H9 (cell line): ENCODE measurements at regions not wholly inside any gene's neighbourhood (a gene's known extent, or its start where the extent isn't known, plus 50 kb on each side); places are given as distances from the start of the nearest gene placed in this dataset.

Experiments used
- DNase-seq: peaks from one replicate; pipeline ENCODE4 v3.0.0-alpha.2; 2017
- H2AFZ ChIP-seq: one replicate; pipeline ENCODE4 v1.6.1; 2013; ENCODE audit warnings: mild to moderate bottlenecking, low read length, control low read depth, moderate library complexity
- H2AK5ac ChIP-seq: 2 replicates; pipeline ENCODE4 v1.6.1; 2013; ENCODE audit warnings: low read length, control low read depth, mixed read lengths; ENCODE audit not compliant: insufficient read length
- H2BK120ac ChIP-seq: one replicate; pipeline ENCODE4 v1.6.1; 2013; ENCODE audit warnings: low read depth, mild to moderate bottlenecking, low read length, control low read depth, inconsistent platforms; ENCODE audit not compliant: poor library complexity, severe bottlenecking
- H2BK12ac ChIP-seq: 2 replicates; pipeline ENCODE4 v1.6.1; 2013; ENCODE audit warnings: low read length, control low read depth, mixed read lengths, low read depth; ENCODE audit not compliant: insufficient read length
- H2BK15ac ChIP-seq: 2 replicates; pipeline ENCODE4 v1.6.1; 2013; ENCODE audit warnings: low read depth, low read length, control low read depth
- H2BK20ac ChIP-seq: one replicate; pipeline ENCODE4 v1.6.1; 2013; ENCODE audit warnings: low read depth, mild to moderate bottlenecking, low read length, control low read depth, inconsistent platforms; ENCODE audit not compliant: poor library complexity, severe bottlenecking
- H2BK5ac ChIP-seq: 2 replicates; pipeline ENCODE4 v1.6.1; 2013; ENCODE audit warnings: low read length, control low read depth, mixed read lengths; ENCODE audit not compliant: insufficient read length
- H3K14ac ChIP-seq: 2 replicates; pipeline ENCODE4 v1.6.1; 2013; ENCODE audit warnings: low read length, control low read depth; ENCODE audit not compliant: insufficient read depth
- H3K18ac ChIP-seq: 2 replicates; pipeline ENCODE4 v1.6.1; 2013; ENCODE audit warnings: low read depth, mild to moderate bottlenecking, mixed read lengths, low read length, control low read depth; ENCODE audit not compliant: insufficient read length
- H3K23ac ChIP-seq: 2 replicates; pipeline ENCODE4 v1.6.1; 2013; ENCODE audit warnings: low read length, control low read depth, mixed read lengths, low read depth; ENCODE audit not compliant: insufficient read length
- H3K23me2 ChIP-seq: 2 replicates; pipeline ENCODE4 v1.6.1; 2013; ENCODE audit warnings: low read depth, mild to moderate bottlenecking, mixed read lengths, low read length, control low read depth; ENCODE audit not compliant: insufficient read length, poor library complexity, severe bottlenecking
- H3K27ac ChIP-seq: 2 replicates; pipeline ENCODE4 v1.5.1; 2013; ENCODE audit warnings: low read length, control low read depth, mixed read lengths, low read depth; ENCODE audit not compliant: insufficient read length
- H3K27me3 ChIP-seq: 2 replicates; pipeline ENCODE4 v1.6.1; 2013; ENCODE audit warnings: low read length, control low read depth, inconsistent platforms; ENCODE audit not compliant: insufficient read depth
- H3K4ac ChIP-seq: 2 replicates; pipeline ENCODE4 v1.6.1; 2013; ENCODE audit warnings: low read depth, mild to moderate bottlenecking, control low read depth, inconsistent platforms, low read length, moderate library complexity
- H3K4me1 ChIP-seq: 2 replicates; pipeline ENCODE4 v1.6.1; 2013; ENCODE audit warnings: low read length, control low read depth, inconsistent platforms; ENCODE audit not compliant: insufficient read depth
- H3K4me2 ChIP-seq: 2 replicates; pipeline ENCODE4 v1.6.1; 2013; ENCODE audit warnings: low read length, control low read depth, mixed read lengths; ENCODE audit not compliant: insufficient read length, insufficient read depth
- H3K56ac ChIP-seq: 2 replicates; pipeline ENCODE4 v1.6.1; 2013; ENCODE audit warnings: low read depth, mild to moderate bottlenecking, mixed read lengths, low read length, control low read depth; ENCODE audit not compliant: insufficient read length
- H3K79me1 ChIP-seq: 2 replicates; pipeline ENCODE4 v1.6.1; 2013; ENCODE audit warnings: low read depth, mild to moderate bottlenecking, moderate library complexity, low read length, control low read depth, inconsistent platforms; ENCODE audit not compliant: insufficient read depth, poor library complexity, severe bottlenecking
- H3K79me2 ChIP-seq: 2 replicates; pipeline ENCODE4 v1.6.1; 2013; ENCODE audit warnings: low read length, control low read depth, inconsistent platforms; ENCODE audit not compliant: insufficient read depth
- H3K9ac ChIP-seq: 2 replicates; pipeline ENCODE4 v1.6.1; 2013; ENCODE audit warnings: low read length, control low read depth, mixed read lengths; ENCODE audit not compliant: insufficient read length; ENCODE audit errors: extremely low read depth
- H3K9me3 ChIP-seq: one replicate; pipeline ENCODE4 v1.6.1; 2013; ENCODE audit warnings: low read depth, low read length, inconsistent platforms; ENCODE audit not compliant: control insufficient read depth
- H3T11ph ChIP-seq: one replicate; pipeline ENCODE4 v1.6.1; 2013; ENCODE audit warnings: mild to moderate bottlenecking, low read length, control low read depth, inconsistent platforms
- H4K20me1 ChIP-seq: one replicate; pipeline ENCODE4 v1.6.1; 2013; ENCODE audit not compliant: control insufficient read depth, insufficient read length, insufficient read depth
- H4K5ac ChIP-seq: 2 replicates; pipeline ENCODE4 v1.6.1; 2013; ENCODE audit warnings: low read depth, mild to moderate bottlenecking, mixed read lengths, low read length, control low read depth; ENCODE audit not compliant: insufficient read length
- H4K8ac ChIP-seq: replicated peaks from 2 replicates; pipeline ENCODE4 v1.6.1; 2013; ENCODE audit warnings: low read length, control low read depth, mixed read lengths, low read depth; ENCODE audit not compliant: insufficient read length
- H4K91ac ChIP-seq: 2 replicates; pipeline ENCODE4 v1.6.1; 2013; ENCODE audit warnings: low read depth, mild to moderate bottlenecking, moderate library complexity, mixed read lengths, low read length, control low read depth; ENCODE audit not compliant: insufficient read length
- H3K27ac Mint-ChIP-seq, 3 experiments: 2 replicates in 2 of 3; 3 replicates in 1 of 3; pipeline ENCODE4 v1.8.0; 2020 to 2021; ENCODE audit warnings: mixed read lengths in 3 of 3, mild to moderate bottlenecking in 1 of 3, moderate library complexity in 1 of 3
- H3K27me3 Mint-ChIP-seq: 2 replicates; pipeline ENCODE4 v1.8.0; 2021; ENCODE audit warnings: low read depth, mild to moderate bottlenecking, moderate library complexity, mixed read lengths
- H3K36me3 Mint-ChIP-seq, 3 experiments: 2 replicates in 2 of 3; 3 replicates in 1 of 3; pipeline ENCODE4 v1.8.0; 2020 to 2021; ENCODE audit warnings: low read depth in 3 of 3, mixed read lengths in 3 of 3; ENCODE audit not compliant: insufficient read depth in 1 of 3
- H3K4me1 Mint-ChIP-seq, 2 experiments: 2 replicates each; pipeline ENCODE4 v1.8.0; 2020; ENCODE audit warnings: mixed read lengths in 2 of 2
- H3K4me3 Mint-ChIP-seq, 2 experiments: 2 replicates in 1 of 2; 3 replicates in 1 of 2; pipeline ENCODE4 v1.8.0; 2020 to 2021; ENCODE audit warnings: mild to moderate bottlenecking in 2 of 2, mixed read lengths in 2 of 2, moderate library complexity in 1 of 2
- H3K9me3 Mint-ChIP-seq, 2 experiments: 2 replicates in 1 of 2; 3 replicates in 1 of 2; pipeline ENCODE4 v1.8.0; 2020; ENCODE audit warnings: mild to moderate bottlenecking in 2 of 2, mixed read lengths in 2 of 2, moderate library complexity in 1 of 2
- WGBS: extraction: QIAGEN DNeasy Blood & Tissue Kit; methylation state at CpG from one replicate; pipeline ENCODE4 v1.1.7; 2013; ENCODE audit warnings: missing lambda C conversion rate, low lambda C conversion rate, mixed read lengths; ENCODE audit not compliant: insufficient read length; ENCODE audit errors: extremely low coverage; 5-methylcytosine and 5-hydroxymethylcytosine counted together
- TF ChIP-seq, protein P1 (sequence below): fragments of 200-600 bp; sonication (generic); conservative IDR thresholded peaks from 3 replicates; pipeline ENCODE4 v1.8.0; 2021; ENCODE audit warnings: antibody characterized with exemption, mild to moderate bottlenecking

DNA sequence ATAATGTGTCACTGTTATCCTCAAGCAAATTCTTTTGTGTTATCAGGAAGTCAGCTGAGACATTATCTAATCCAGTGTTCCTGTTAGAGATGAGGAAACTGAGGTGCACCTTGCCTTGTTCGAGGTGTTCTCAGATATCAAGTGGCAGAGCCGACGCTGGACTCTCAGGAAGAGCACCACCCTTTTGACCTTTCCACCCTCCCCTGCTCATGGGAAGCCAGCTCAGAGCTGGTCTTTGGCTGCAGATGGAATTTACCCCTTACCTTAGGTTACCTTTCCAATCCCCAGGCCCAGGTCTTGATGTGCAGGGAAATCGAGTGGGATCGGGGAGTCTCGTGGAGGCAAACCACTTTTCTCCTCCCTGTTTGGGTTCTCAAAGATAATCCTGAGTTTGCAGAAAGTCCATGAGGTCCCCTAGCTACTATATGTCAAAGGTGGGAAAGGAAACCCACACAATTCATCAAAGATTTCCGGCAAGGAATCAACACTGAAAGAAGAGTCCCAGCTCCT is 62.9 kb upstream of the PIM1 start:
- no CpG with 5 or more reads among the region's 7 CpGs for WGBS

More for the DNA sequence above, 62.9 kb upstream of the PIM1 start:
- no peak overlapping the region for H3K18ac ChIP-seq
- H3K36me3 Mint-ChIP-seq = peaks cover 0 to 9% (median 0%) of the 10 kb centered on the region in 3 experiments; a peak in 5 of 7 replicates
- no peaks in the 10 kb centered on the region for H3K9me3 Mint-ChIP-seq
- H4K91ac ChIP-seq = no peak overlapping the region
- peak overlapping the region in 2 of 3 experiments; percentile 53 to 89; a peak in 4 of 7 replicates for H3K27ac Mint-ChIP-seq
- no peak overlapping the region for H2AFZ ChIP-seq
- H3K27ac ChIP-seq = no peak overlapping the region
- no peak overlapping the region for H4K8ac ChIP-seq
- peaks cover 11% of the 10 kb centered on the region for H3K4me1 ChIP-seq
- no peak overlapping the region for H2AK5ac ChIP-seq
- TF ChIP-seq, protein P1, sequence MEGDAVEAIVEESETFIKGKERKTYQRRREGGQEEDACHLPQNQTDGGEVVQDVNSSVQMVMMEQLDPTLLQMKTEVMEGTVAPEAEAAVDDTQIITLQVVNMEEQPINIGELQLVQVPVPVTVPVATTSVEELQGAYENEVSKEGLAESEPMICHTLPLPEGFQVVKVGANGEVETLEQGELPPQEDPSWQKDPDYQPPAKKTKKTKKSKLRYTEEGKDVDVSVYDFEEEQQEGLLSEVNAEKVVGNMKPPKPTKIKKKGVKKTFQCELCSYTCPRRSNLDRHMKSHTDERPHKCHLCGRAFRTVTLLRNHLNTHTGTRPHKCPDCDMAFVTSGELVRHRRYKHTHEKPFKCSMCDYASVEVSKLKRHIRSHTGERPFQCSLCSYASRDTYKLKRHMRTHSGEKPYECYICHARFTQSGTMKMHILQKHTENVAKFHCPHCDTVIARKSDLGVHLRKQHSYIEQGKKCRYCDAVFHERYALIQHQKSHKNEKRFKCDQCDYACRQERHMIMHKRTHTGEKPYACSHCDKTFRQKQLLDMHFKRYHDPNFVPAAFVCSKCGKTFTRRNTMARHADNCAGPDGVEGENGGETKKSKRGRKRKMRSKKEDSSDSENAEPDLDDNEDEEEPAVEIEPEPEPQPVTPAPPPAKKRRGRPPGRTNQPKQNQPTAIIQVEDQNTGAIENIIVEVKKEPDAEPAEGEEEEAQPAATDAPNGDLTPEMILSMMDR = no peak
- H2BK120ac ChIP-seq = no peak overlapping the region
- no peaks in the 10 kb centered on the region for H3K27me3 Mint-ChIP-seq
- no peak overlapping the region for H3K4me3 Mint-ChIP-seq
- H3K4ac ChIP-seq = no peak overlapping the region
- no peaks in the 10 kb centered on the region for H3K27me3 ChIP-seq
- H3K9ac ChIP-seq = no peak overlapping the region
- no peak overlapping the region for H2BK12ac ChIP-seq
- no peaks in the 10 kb centered on the region for H4K20me1 ChIP-seq
- peaks cover 43 to 45% of the 10 kb centered on the region in 2 experiments for H3K4me1 Mint-ChIP-seq
- H3K79me1 ChIP-seq = no peaks in the 10 kb centered on the region
- H3K14ac ChIP-seq = no peak overlapping the region
- no peak for DNase-seq
- H3K56ac ChIP-seq = no peak overlapping the region
- H2BK15ac ChIP-seq = no peak overlapping the region
- no peak overlapping the region for H3T11ph ChIP-seq
- no peaks in the 10 kb centered on the region for H3K9me3 ChIP-seq
- H3K4me2 ChIP-seq = no peak overlapping the region
- peaks cover 4% of the 10 kb centered on the region for H3K23me2 ChIP-seq
- H2BK20ac ChIP-seq = no peak overlapping the region
- no peak overlapping the region for H2BK5ac ChIP-seq
- no peaks in the 10 kb centered on the region for H3K79me2 ChIP-seq
- no peak overlapping the region for H3K23ac ChIP-seq
- no peak overlapping the region for H4K5ac ChIP-seq
